Left ventricle myocardium inferior (tissue), 1 donor: ENCODE measurements at regions not wholly inside any gene's neighbourhood (a gene's known extent, or its start where the extent isn't known, plus 50 kb on each side); places are given as distances from the start of the nearest gene placed in this dataset.

Experiments used
- DNase-seq: peaks from one replicate; pipeline ENCODE4 v3.0.0-alpha.2; 2020
- H3K27ac ChIP-seq: fragments of 200-600 bp; replicated peaks from 2 replicates; pipeline ENCODE4 v1.8.0; 2021
- H3K27me3 ChIP-seq: fragments of 200-600 bp; 2 replicates; pipeline ENCODE4 v1.8.0; 2021; ENCODE audit warnings: low read depth
- H3K36me3 ChIP-seq: fragments of 200-600 bp; 2 replicates; pipeline ENCODE4 v1.8.0; 2021
- H3K4me1 ChIP-seq: fragments of 200-600 bp; 2 replicates; pipeline ENCODE4 v1.8.0; 2021
- H3K4me3 ChIP-seq: fragments of 200-600 bp; 2 replicates; pipeline ENCODE4 v1.8.0; 2021; ENCODE audit warnings: mild to moderate bottlenecking, moderate library complexity
- H3K9me3 ChIP-seq: fragments of 200-600 bp; replicated peaks from 2 replicates; pipeline ENCODE4 v1.8.0; 2021
- intact Hi-C: fragments of 100-400 bp; cut with micrococcal nuclease; formaldehyde crosslinking; loops from one replicate; pipeline ENCODE4 v1.11.0; 2022
- TF ChIP-seq, protein P1 (sequence below): fragments of 200-600 bp; IDR thresholded peaks from 2 replicates; pipeline ENCODE4 v1.8.0; 2021; ENCODE audit warnings: antibody characterized with exemption, mild to moderate bottlenecking, borderline replicate concordance
- donor health status: DM: no; HTN: yes; CAD: no; lungs with severe emphysema.

DNA sequence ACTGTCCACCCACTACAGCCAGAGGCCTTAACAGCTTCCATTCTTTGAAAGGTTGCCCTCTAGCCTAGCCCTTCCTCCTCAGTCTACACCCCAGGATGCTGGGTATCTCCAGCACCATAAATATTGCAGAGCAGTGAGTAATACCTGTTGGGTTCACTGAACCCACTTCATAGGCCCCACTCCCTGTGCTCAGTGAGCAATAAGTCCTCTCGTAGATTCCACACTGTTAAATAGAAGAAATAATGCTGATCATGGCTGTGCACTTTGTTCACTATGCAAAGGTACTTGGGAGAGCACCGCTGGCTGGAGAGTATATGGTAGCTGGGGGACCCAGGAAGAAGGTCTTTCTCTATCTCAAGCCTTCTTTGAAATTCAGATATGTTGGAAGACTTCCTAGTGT, 87.3 kb downstream of the RSPH3 start:
- H3K36me3 ChIP-seq = no peaks in the 10 kb centered on the region
- DNase-seq = no peak
- intact Hi-C loops = no loop called here
- H3K9me3 ChIP-seq = no peaks in the 10 kb centered on the region
- TF ChIP-seq, protein P1, sequence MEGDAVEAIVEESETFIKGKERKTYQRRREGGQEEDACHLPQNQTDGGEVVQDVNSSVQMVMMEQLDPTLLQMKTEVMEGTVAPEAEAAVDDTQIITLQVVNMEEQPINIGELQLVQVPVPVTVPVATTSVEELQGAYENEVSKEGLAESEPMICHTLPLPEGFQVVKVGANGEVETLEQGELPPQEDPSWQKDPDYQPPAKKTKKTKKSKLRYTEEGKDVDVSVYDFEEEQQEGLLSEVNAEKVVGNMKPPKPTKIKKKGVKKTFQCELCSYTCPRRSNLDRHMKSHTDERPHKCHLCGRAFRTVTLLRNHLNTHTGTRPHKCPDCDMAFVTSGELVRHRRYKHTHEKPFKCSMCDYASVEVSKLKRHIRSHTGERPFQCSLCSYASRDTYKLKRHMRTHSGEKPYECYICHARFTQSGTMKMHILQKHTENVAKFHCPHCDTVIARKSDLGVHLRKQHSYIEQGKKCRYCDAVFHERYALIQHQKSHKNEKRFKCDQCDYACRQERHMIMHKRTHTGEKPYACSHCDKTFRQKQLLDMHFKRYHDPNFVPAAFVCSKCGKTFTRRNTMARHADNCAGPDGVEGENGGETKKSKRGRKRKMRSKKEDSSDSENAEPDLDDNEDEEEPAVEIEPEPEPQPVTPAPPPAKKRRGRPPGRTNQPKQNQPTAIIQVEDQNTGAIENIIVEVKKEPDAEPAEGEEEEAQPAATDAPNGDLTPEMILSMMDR = no peak
- H3K4me3 ChIP-seq = no peak overlapping the region
- H3K27me3 ChIP-seq = peaks cover 11% of the 10 kb centered on the region
- peaks cover 4% of the 10 kb centered on the region for H3K4me1 ChIP-seq
- no peak overlapping the region for H3K27ac ChIP-seq

DNA sequence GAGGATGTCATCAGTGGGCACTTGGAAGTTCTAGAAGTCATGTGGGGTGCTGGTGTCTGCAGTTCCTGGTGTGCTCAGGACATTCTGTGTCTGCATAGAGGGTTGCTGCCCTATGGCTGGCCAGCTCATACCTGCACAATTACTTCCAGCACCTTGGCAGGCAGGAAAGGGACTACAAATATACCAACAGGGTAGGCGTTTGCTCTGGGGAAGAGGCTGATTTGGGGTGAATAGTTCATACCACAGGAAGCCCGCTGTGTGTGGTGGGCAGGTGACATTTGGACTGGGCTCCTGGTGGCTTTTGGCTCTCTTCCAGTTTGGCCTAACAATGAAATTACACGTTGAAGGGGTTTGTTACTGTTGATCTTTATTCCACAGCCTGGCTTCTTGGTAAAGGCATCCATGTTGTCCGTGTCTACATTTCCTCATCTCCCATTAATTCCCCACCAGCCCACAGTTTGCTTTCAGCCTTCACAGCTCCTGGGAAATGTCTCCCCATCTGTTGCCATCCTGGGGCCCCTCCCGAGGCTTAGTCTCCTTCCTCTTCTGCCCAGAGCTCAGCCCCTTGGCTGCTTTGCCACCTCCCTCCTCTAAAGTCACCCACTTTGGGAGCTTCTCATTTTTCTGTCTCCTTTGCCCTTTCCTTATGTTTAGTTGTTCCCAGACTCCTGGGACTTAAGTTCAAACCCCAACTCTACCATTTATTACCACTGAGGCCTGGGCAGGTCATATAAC, 88.1 kb downstream of the RSPH3 start:
- Histone ChIP-seq H3K9me3 (no peaks in the 10 kb centered on the region), H3K27me3 (peaks cover 11% of the 10 kb centered on the region), H3K36me3 (no peaks in the 10 kb centered on the region), H3K4me1 (no peaks in the 10 kb centered on the region), H3K4me3 (no peak overlapping the region), H3K27ac (no peak overlapping the region)
- intact Hi-C loops = no loop called here
- DNase-seq = no peak
- TF ChIP-seq, protein P1 = no peak

DNA sequence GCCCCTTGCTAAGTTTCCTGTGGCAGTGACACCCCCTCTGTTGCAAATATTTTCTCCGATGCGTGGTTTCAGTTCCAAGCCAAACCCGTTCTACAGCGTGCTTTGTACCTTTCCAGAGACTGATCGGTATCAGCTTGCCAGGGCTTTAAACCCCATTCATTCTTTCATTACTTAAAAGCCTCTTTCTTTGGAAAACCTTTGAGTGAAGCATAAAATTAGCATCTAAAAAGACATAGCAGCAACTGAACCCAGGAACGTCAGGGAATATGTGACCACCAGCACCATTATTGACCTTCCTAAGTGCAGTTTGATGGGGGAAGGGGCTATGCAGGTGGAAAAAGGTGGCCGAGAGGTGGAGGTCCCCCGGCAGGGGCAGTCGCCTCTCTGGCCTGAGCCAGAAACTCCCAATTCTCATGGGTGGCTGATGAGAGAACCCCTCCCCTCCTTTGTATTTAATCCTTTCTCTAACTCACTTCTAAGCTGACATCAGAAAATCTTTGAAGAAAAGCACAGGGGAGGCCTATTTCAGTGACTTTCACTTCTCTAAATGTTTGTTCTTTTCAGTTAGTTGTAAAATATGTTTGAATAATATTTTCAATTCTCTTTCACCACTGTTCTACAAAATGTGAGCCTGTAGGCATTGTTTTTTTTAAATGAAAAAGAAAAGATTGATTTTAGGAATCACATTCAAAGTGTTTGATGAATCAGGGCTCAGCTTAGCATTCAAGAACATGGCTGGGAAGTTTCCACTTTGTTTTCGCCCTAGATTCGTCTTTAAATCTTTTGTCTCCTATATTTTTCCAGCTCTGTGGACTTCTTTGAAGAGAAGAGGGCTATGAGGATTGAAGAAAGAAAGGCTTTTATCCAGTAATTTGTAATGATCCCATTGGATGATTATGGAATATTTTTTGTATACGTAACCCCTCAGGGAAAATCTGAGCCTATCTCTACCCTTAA, 89.2 kb downstream of the RSPH3 start:
- TF ChIP-seq, protein P1 = no peak
- Histone ChIP-seq H3K4me1 (no peaks in the 10 kb centered on the region), H3K9me3 (peaks cover 8% of the 10 kb centered on the region), H3K27ac (no peak overlapping the region), H3K27me3 (peaks cover 11% of the 10 kb centered on the region), H3K36me3 (no peaks in the 10 kb centered on the region), H3K4me3 (no peak overlapping the region)
- intact Hi-C loops = no loop called here
- no peak for DNase-seq

DNA sequence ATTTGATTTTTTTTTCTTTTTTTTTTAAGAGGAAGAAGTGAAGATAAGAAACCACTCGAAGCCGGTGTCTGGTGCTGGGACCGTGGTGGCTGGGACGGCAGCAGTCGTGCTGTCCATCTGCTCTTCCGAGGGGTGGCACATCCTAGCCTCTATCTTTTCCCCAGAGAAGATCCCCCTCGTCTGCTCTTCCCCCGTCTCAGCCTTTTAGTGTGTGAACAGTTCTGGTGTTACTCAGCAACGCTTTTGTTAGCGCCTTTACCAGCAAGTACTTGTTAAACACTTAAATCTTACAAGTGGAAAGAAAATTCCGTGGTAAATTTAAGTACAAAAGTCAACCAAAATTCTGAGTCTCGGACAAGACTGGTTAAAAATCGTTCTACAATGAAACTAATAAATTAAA, 90.1 kb downstream of the RSPH3 start:
- peaks cover 11% of the 10 kb centered on the region for H3K27me3 ChIP-seq
- no peak overlapping the region for H3K27ac ChIP-seq
- TF ChIP-seq, protein P1 = no peak
- no peak overlapping the region for H3K4me3 ChIP-seq
- peaks cover 16% of the 10 kb centered on the region for H3K9me3 ChIP-seq
- no peaks in the 10 kb centered on the region for H3K36me3 ChIP-seq
- H3K4me1 ChIP-seq = no peaks in the 10 kb centered on the region
- intact Hi-C loops = no loop called here
- no peak for DNase-seq

DNA sequence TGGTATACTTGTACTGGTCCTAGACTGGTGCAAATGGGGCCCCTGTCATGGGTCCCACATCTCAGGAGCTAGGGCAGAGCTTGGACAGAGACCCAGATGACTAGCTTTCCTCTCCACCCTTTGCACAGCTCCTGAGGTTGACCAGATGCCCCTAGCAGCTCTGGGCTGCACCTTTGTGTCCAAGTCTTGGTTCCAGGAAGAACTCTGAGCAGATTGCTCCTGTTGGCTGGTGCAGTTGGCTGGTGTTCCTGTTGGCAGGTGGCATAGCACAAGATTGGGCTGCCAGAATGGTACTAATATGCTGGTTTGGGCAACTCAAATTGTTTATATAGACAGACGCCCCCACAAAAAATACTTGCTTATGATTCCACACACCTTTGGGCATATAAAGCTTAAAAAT, 89.4 kb upstream of the EZR start:
- no peaks in the 10 kb centered on the region for H3K4me1 ChIP-seq
- H3K36me3 ChIP-seq = no peaks in the 10 kb centered on the region
- intact Hi-C loops = no loop called here
- H3K27ac ChIP-seq = no peak overlapping the region
- H3K27me3 ChIP-seq = peaks cover 11% of the 10 kb centered on the region
- TF ChIP-seq, protein P1 = no peak
- no peak for DNase-seq
- peaks cover 28% of the 10 kb centered on the region for H3K9me3 ChIP-seq
- H3K4me3 ChIP-seq = no peak overlapping the region
